ENCODE measurements at regions not wholly inside any gene's neighbourhood (a gene's known extent, or its start where the extent isn't known, plus 50 kb on each side); places are given as distances from the start of the nearest gene placed in this dataset.

GRCh38 chr10:130416334-130417150 is 280.4 kb downstream of the GLRX3 start:
- DNase-seq (ENCODE audit: low read depth) = no peak
- TF ChIP-seq CTCF (IDR thresholded peaks at IDR 0.05; ENCODE audit: insufficient read depth, low read depth, low read length, missing control alignments) = no peak

GRCh38 chr10:130418731-130419130 is 282.5 kb downstream of the GLRX3 start:
- no peak for DNase-seq (ENCODE audit: low read depth)
- no peak overlapping the region for H3K4me3 ChIP-seq (ENCODE audit: low read length)
- no peak for TF ChIP-seq CTCF (IDR thresholded peaks at IDR 0.05; ENCODE audit: insufficient read depth, low read depth, low read length, missing control alignments)

More at GRCh38 chr10:130416334-130417150, 280.4 kb downstream of the GLRX3 start:
- H3K4me3 ChIP-seq (ENCODE audit: low read length) = no peak overlapping the region

GRCh38 chr10:130421909-130422308 is 285.7 kb downstream of the GLRX3 start:
- no peak overlapping the region for H3K4me3 ChIP-seq (ENCODE audit: low read length)
- DNase-seq (ENCODE audit: low read depth) = no peak
- no peak for TF ChIP-seq CTCF (IDR thresholded peaks at IDR 0.05; ENCODE audit: insufficient read depth, low read depth, low read length, missing control alignments)

- H3K4me3 ChIP-seq (ENCODE audit: low read length) = no peak overlapping the region
- no peak for DNase-seq (ENCODE audit: low read depth)
These were observed 286.5 kb downstream of the GLRX3 start for GRCh38 chr10:130422366-130423324.

GRCh38 chr10:130423455-130424305 is 287.5 kb downstream of the GLRX3 start:
- H3K4me3 ChIP-seq (ENCODE audit: low read length) = no peak overlapping the region
- no peak for TF ChIP-seq CTCF (IDR thresholded peaks at IDR 0.05; ENCODE audit: insufficient read depth, low read depth, low read length, missing control alignments)
- no peak for DNase-seq (ENCODE audit: low read depth)

More at GRCh38 chr10:130422366-130423324, 286.5 kb downstream of the GLRX3 start:
- no peak for TF ChIP-seq CTCF (IDR thresholded peaks at IDR 0.05; ENCODE audit: insufficient read depth, low read depth, low read length, missing control alignments)

- no peak for TF ChIP-seq CTCF (IDR thresholded peaks at IDR 0.05; ENCODE audit: insufficient read depth, low read depth, low read length, missing control alignments)
- DNase-seq (ENCODE audit: low read depth) = no peak
- no peak overlapping the region for H3K4me3 ChIP-seq (ENCODE audit: low read length)
These were observed 288.2 kb downstream of the GLRX3 start for GRCh38 chr10:130424418-130424817.

Data from epithelial cell of esophagus (primary cell).